Activated CD4-positive, CD25-positive, alpha-beta regulatory T cell treated with anti-CD3 and anti-CD28 coated beads, Interleukin-2, amount 50 U/mL, for 24 hours (primary cell): ENCODE measurements at regions not wholly inside any gene's neighbourhood (a gene's known extent, or its start where the extent isn't known, plus 50 kb on each side); places are given as distances from the start of the nearest gene placed in this dataset.
A peak's percentile ranks its signal among the peaks of the same experiment; 100 is the strongest.

ENCODE experiments used
- ATAC-seq, 2 donors: fragments of 150-1000 bp; cut with Tn5 transposase; one replicate each; pipeline ENCODE4 v1.10.0; 2021; ENCODE audit warnings: mild to moderate bottlenecking in 1 of 2, moderate library complexity in 1 of 2

GRCh38 chr2:190785334-190785733 lies 95.3 kb upstream of the GLS start:
- peak; percentile 74 to 77 for ATAC-seq

- no peak for ATAC-seq
These were observed 94.0 kb upstream of the GLS start for GRCh38 chr2:190786404-190787166.

DNA sequence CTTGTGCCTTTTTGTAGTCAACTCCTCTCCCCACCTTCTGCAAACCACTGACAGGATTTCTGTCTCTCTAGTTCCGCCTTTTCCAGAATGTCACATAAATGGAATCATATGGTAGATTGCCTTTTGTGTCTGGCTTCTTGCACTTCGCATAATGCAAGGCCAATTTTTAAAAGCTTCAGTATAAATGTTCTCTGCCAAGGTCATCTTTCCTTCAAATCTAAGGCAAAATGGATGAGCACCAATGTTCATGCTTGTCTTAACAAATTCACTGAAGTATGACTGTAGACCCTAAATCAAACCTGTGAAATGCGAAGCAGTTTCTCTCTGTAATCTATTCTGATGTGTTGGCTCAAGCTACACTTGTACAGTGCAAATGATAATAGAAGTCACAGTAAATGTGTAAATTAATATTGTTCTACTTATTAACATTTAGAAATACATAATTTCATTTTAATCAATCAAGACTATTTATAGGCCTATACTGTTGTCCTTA lies 92.8 kb upstream of the GLS start:
- no peak for ATAC-seq

DNA sequence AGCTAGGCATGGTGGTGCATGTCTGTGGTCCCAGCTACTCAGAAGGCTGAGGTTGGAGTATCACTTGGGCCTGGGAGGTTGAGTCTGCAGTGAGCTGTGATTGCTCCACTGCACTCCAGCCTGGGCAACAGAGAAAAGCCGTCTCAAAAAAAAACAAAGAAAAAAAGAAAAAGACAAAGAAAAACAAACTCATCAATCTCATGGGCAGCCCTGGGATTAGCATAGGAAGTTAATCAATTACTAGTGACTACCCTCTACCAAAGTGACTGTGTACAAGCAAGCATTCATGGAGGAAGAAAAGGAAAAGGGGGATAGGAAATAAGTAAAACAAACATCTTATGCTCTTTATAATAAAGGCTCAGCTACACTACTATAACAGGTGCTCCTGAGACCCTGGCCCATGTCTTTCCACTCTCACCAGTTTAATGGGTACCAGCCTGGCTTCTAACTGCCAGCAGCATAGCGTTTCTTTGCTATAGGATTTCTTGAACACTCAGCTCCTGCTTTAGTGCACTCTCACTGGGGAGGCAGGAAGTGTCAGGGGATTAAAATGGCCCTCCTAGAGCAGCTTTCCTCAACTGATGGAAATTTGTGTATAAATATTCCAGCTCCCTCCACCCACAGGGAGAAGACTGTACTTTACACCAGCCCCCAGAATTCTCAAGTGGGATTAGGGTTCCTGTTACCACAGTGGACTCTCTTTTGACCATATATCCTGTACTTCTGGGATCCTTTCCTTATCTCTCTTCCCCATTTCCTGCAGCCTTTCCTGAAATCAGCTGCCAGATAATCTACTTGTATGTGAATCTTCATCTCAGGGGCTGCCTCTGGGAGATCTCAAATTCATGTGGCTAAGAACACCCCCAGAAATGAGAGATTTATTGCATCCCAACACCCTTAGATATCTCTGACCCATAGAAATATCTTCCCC lies 91.3 kb upstream of the GLS start:
- ATAC-seq = no peak

GRCh38 chr2:190791347-190791975 lies 89.2 kb upstream of the GLS start:
- ATAC-seq = peak; percentile 37 to 58

- no peak for ATAC-seq
These were observed 88.5 kb upstream of the GLS start for GRCh38 chr2:190791976-190792575.

GRCh38 chr2:190792956-190793888 lies 87.4 kb upstream of the GLS start:
- ATAC-seq = peak; percentile 71

GRCh38 chr2:190794377-190794776 lies 86.2 kb upstream of the GLS start:
- ATAC-seq = peak; percentile 21 to 39

DNA sequence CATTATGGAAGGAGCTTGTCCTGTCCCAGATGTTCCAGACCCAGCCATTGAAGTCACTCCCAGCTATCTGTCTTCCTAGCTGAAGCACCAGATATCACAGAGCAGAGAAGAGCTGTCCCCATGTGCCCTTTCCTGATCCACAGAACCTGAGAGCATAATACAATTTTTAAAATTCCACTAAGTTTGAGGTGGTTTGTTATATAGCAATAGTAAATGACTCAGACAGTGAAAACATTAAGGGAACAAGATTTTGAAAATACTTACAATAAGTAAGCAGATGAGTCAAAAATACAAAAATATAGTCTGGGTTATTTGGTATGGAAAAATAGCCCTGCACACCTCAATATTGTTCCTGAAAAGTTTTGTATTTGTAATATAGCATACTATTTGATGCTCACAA lies 85.8 kb upstream of the GLS start:
- ATAC-seq = no peak

GRCh38 chr2:190795686-190796085 lies 84.9 kb upstream of the GLS start:
- ATAC-seq = no peak

DNA sequence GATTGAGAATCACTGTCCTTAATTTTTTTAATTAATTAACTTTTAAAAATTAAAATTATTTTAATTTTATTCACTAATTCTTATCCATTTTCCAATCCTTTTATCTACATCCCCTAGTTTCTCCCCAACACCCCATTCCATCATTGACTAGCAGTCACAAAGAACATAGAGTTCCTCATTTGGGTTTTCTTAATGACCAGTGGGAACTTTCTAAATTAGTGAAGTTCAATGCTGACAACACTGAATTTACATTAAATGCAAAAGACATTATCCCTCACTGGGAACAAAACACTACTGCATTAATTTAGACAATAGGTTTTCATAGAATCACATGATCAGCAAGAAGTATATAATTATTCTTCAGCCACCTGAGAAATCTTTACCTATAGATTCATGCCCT lies 80.6 kb upstream of the GLS start:
- ATAC-seq = no peak

DNA sequence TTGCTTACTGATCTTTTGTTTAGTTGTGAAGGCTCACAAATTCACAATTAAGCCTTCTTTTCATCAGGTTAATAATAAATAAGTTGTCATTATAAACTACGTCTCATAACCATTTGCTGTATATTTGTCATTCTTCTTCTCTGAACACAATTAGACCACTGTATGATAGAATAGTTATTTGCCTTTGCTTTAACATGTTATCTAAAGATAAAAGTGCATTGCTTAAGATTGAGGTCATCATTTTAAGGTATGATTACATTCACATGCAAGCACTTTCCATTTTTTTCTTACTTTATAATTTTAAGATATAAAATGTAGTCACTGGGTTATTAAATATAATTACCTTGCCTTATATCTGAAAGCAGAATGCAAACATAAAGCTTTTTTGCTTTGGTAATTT lies 80.1 kb upstream of the GLS start:
- ATAC-seq = no peak

- ATAC-seq = no peak
These were observed 78.5 kb upstream of the GLS start for GRCh38 chr2:190802129-190802528.

DNA sequence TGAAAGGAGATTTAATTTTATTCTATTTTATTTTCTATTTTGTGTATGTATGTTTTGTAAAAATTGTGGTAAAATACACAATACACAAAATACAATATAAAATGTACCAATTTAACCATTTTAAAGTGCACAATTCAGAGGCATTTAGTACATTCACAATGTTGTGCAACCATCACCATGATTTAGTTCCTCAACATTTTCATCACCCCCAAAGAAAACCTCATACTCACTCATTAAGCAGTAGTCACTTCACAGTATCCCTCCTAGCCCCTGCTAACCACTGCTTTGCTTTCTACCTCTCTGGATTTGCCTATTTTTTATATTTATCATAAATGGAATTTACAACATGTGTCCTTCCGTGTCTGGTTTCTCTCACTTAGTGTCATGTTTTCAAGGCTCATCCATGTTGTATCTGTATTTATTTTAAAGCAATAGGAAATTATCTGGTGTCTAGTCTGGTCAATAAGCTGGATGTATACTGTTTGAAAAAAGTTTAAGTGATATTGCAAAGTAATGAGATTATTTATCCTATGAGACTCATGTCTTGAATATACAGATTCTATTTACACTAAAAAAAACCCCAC lies 77.9 kb upstream of the GLS start:
- no peak for ATAC-seq

GRCh38 chr2:190804182-190804795 lies 76.3 kb upstream of the GLS start:
- ATAC-seq = no peak

- ATAC-seq = no peak
These were observed 75.5 kb upstream of the GLS start for GRCh38 chr2:190805126-190805525.

GRCh38 chr2:190805843-190806242 lies 74.8 kb upstream of the GLS start:
- no peak for ATAC-seq

- ATAC-seq = no peak
These were observed 72.7 kb upstream of the GLS start for GRCh38 chr2:190807886-190808285.

GRCh38 chr2:190809139-190809764 lies 71.4 kb upstream of the GLS start:
- no peak for ATAC-seq

- ATAC-seq = peak; percentile 79 to 85
These were observed 70.6 kb upstream of the GLS start for GRCh38 chr2:190809876-190810525.
